ENCODE measurements at regions not wholly inside any gene's neighbourhood (a gene's known extent, or its start where the extent isn't known, plus 50 kb on each side); places are given as distances from the start of the nearest gene placed in this dataset.

GRCh38 chr6:121830736-121831135 is 395.3 kb downstream of the GJA1 start:
- no peak for TF ChIP-seq CTCF (IDR thresholded peaks at IDR 0.05)
- TF ChIP-seq POLR2A (IDR thresholded peaks at IDR 0.05), result no peak
- TF ChIP-seq POLR2AphosphoS5 (IDR thresholded peaks at IDR 0.05), result no peak
- TF ChIP-seq EP300 (IDR thresholded peaks at IDR 0.05), result no peak

All from suprapubic skin (tissue), 4 donors.